K562 (cell line): ENCODE measurements at regions not wholly inside any gene's neighbourhood (a gene's known extent, or its start where the extent isn't known, plus 50 kb on each side); places are given as distances from the start of the nearest gene placed in this dataset.

Experiments
- BRF1 ChIP-seq: IDR thresholded peaks from 3 replicates; pipeline ENCODE4 v1.6.1; 2011; ENCODE audit warnings: borderline replicate concordance, mild to moderate bottlenecking; ENCODE audit not compliant: insufficient read length; ENCODE audit errors: extremely low read depth
- ZNF41 ChIP-seq: fragments of 250-450 bp; sonication (Bioruptor Pico); conservative IDR thresholded peaks from 2 replicates; pipeline ENCODE4 v1.4.0; 2020; ENCODE audit warnings: mild to moderate bottlenecking
- TF ChIP-seq, protein P1 (sequence below): fragments of 200-800 bp; sonication (Bioruptor generic); IDR thresholded peaks from 2 replicates; pipeline ENCODE4 v1.6.1; 2016; ENCODE audit warnings: missing genetic modification characterization, missing compliant biosample characterization
- TF ChIP-seq, protein P2 (sequence below): fragments of 450-650 bp; IDR thresholded peaks from 2 replicates; pipeline ENCODE4 v1.6.1; 2017; ENCODE audit warnings: antibody characterized with exemption

DNA sequence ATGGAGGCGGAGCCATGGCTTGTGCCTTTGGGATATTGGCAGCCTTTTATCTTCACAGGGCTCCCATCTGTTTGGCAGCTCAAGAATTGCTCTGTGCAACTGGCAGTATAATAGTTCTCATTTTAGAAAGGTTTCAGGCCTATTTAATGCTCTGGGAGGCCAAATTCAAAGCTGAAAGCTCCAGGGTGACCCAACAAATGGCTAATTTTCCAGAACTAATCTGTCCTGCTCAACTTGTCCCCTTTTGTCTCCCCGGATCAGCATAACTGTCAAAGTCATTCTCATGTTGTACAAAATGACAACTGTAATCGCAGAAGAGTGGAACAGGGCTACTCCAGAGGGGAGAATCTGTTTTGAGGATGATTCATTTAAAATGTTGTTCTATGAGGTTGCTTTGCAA, 52.6 kb upstream of the CXCL14 start (continued):
- TF ChIP-seq, protein P1, sequence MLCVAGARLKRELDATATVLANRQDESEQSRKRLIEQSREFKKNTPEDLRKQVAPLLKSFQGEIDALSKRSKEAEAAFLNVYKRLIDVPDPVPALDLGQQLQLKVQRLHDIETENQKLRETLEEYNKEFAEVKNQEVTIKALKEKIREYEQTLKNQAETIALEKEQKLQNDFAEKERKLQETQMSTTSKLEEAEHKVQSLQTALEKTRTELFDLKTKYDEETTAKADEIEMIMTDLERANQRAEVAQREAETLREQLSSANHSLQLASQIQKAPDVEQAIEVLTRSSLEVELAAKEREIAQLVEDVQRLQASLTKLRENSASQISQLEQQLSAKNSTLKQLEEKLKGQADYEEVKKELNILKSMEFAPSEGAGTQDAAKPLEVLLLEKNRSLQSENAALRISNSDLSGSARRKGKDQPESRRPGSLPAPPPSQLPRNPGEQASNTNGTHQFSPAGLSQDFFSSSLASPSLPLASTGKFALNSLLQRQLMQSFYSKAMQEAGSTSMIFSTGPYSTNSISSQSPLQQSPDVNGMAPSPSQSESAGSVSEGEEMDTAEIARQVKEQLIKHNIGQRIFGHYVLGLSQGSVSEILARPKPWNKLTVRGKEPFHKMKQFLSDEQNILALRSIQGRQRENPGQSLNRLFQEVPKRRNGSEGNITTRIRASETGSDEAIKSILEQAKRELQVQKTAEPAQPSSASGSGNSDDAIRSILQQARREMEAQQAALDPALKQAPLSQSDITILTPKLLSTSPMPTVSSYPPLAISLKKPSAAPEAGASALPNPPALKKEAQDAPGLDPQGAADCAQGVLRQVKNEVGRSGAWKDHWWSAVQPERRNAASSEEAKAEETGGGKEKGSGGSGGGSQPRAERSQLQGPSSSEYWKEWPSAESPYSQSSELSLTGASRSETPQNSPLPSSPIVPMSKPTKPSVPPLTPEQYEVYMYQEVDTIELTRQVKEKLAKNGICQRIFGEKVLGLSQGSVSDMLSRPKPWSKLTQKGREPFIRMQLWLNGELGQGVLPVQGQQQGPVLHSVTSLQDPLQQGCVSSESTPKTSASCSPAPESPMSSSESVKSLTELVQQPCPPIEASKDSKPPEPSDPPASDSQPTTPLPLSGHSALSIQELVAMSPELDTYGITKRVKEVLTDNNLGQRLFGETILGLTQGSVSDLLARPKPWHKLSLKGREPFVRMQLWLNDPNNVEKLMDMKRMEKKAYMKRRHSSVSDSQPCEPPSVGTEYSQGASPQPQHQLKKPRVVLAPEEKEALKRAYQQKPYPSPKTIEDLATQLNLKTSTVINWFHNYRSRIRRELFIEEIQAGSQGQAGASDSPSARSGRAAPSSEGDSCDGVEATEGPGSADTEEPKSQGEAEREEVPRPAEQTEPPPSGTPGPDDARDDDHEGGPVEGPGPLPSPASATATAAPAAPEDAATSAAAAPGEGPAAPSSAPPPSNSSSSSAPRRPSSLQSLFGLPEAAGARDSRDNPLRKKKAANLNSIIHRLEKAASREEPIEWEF (CRISPR knock-in tag), result no peak
- TF ChIP-seq ZNF41 (CRISPR knock-in tag) (no peak), BRF1 (no peak)
- TF ChIP-seq, protein P2, sequence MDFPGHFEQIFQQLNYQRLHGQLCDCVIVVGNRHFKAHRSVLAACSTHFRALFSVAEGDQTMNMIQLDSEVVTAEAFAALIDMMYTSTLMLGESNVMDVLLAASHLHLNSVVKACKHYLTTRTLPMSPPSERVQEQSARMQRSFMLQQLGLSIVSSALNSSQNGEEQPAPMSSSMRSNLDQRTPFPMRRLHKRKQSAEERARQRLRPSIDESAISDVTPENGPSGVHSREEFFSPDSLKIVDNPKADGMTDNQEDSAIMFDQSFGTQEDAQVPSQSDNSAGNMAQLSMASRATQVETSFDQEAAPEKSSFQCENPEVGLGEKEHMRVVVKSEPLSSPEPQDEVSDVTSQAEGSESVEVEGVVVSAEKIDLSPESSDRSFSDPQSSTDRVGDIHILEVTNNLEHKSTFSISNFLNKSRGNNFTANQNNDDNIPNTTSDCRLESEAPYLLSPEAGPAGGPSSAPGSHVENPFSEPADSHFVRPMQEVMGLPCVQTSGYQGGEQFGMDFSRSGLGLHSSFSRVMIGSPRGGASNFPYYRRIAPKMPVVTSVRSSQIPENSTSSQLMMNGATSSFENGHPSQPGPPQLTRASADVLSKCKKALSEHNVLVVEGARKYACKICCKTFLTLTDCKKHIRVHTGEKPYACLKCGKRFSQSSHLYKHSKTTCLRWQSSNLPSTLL, result no peak
